HepG2 (cell line): ENCODE measurements at regions not wholly inside any gene's neighbourhood (a gene's known extent, or its start where the extent isn't known, plus 50 kb on each side); places are given as distances from the start of the nearest gene placed in this dataset.

Experiments
- ATAC-seq: fragments of 200-7000 bp; cut with Tn5 transposase; 3 replicates; pipeline ENCODE4 v1.9.1; 2020; ENCODE audit warnings: mild to moderate bottlenecking, moderate library complexity
- BruUV-seq: library from RNA; stranded (reverse); fragments of 400-500 nt; replicated peaks from 2 replicates; lab custom pipeline; 2021; lab: Mats Ljungman, UMichigan
- CTCF ChIA-PET: fragments of 300-600 bp; formaldehyde crosslinking; extraction: SDS; loops from one replicate; lab custom pipeline; 2021; ENCODE audit warnings: low total read pairs, inconsistent platforms, low intra/inter-chr PET ratio; lab: Yijun Ruan, JAX
- POLR2A ChIA-PET: fragments of 350-600 bp; sonication (Branson Sonifier 250); formaldehyde crosslinking; loops from one replicate; lab custom pipeline; 2020; ENCODE audit warnings: antibody characterized with exemption, inconsistent platforms; lab: Yijun Ruan, JAX
- DNase-seq: peaks from one replicate; pipeline ENCODE4 v3.0.0-alpha.2; 2015; ENCODE audit warnings: low spot score
- FAIRE-seq: peaks from 3 replicates; lab custom pipeline; 2011; peaks lifted over from hg19 to GRCh38; lab: Jason Lieb, UNC
- H2AFZ ChIP-seq: one replicate; pipeline ENCODE4 v1.6.1; 2011; ENCODE audit warnings: low read length, inconsistent platforms
- H3K27ac ChIP-seq: fragments of 300-600 bp; 3 replicates; pipeline ENCODE4 v1.8.0; 2011; ENCODE audit warnings: mixed run types, mild to moderate bottlenecking, mixed read lengths, low read length, inconsistent platforms; ENCODE audit not compliant: insufficient read depth; ENCODE audit errors: extremely low read length
- H3K27me3 ChIP-seq, 2 experiments: fragments of 200-600 bp in 1 of 2; 2 replicates in 1 of 2; 3 replicates in 1 of 2; pipeline versions ENCODE4 v1.6.0 to v1.8.0; 2011; ENCODE audit warnings: low read length in 2 of 2, mild to moderate bottlenecking in 2 of 2, moderate library complexity in 2 of 2, inconsistent platforms in 1 of 2; ENCODE audit not compliant: insufficient read depth in 2 of 2, control insufficient read depth in 1 of 2
- H3K36me3 ChIP-seq, 2 experiments: fragments of 200-600 bp in 1 of 2; replicated peaks in 1 of 2; 2 replicates in 1 of 2; 3 replicates in 1 of 2; pipeline versions ENCODE4 v1.5.1 to v1.8.0; 2011; ENCODE audit warnings: low read length in 2 of 2, inconsistent platforms in 1 of 2; ENCODE audit not compliant: insufficient read depth in 2 of 2, control insufficient read depth in 1 of 2
- H3K4me1 ChIP-seq: 2 replicates; pipeline ENCODE4 v1.5.1; 2012; ENCODE audit warnings: low read length, inconsistent platforms; ENCODE audit not compliant: insufficient read depth
- H3K4me2 ChIP-seq: 2 replicates; pipeline ENCODE4 v1.6.0; 2011; ENCODE audit warnings: low read depth, low read length, inconsistent platforms
- H3K4me3 ChIP-seq, 3 experiments: fragments of 200-600 bp in 1 of 3; sonication (generic), shearing (Covaris generic) in 1 of 3; replicated peaks in 1 of 3; 2 replicates each; pipeline ENCODE4 v1.5.1; 2011 to 2016; ENCODE audit warnings: low read length in 3 of 3, inconsistent platforms in 2 of 3, low read depth in 2 of 3, mild to moderate bottlenecking in 2 of 3, control low read depth in 1 of 3, mixed read lengths in 1 of 3; ENCODE audit not compliant: insufficient read depth in 1 of 3
- H3K79me2 ChIP-seq: one replicate; pipeline ENCODE4 v1.6.1; 2011; ENCODE audit warnings: low read length, inconsistent platforms; ENCODE audit not compliant: insufficient read depth
- H3K9ac ChIP-seq: 2 replicates; pipeline ENCODE4 v1.6.0; 2011; ENCODE audit warnings: mild to moderate bottlenecking, low read depth, low read length, inconsistent platforms; ENCODE audit not compliant: insufficient read depth
- H3K9me3 ChIP-seq: 2 replicates; pipeline ENCODE4 v1.5.1; 2012; ENCODE audit warnings: mild to moderate bottlenecking, low read length
- H4K20me1 ChIP-seq: 2 replicates; pipeline ENCODE4 v1.6.0; 2011; ENCODE audit warnings: inconsistent platforms, mild to moderate bottlenecking, low read length, moderate library complexity; ENCODE audit not compliant: insufficient read depth
- ARHGAP35 ChIP-seq: sonication (generic); formaldehyde crosslinking; IDR thresholded peaks from 2 replicates; pipeline ENCODE4 v1.9.0; 2022; ENCODE audit warnings: mild to moderate bottlenecking, inconsistent platforms, moderate library complexity, missing genetic modification reagents, borderline replicate concordance
- ATAD3A ChIP-seq: sonication (generic); formaldehyde crosslinking; IDR thresholded peaks from 2 replicates; pipeline ENCODE4 v1.4.0; 2020; ENCODE audit warnings: missing genetic modification reagents
- CBFB ChIP-seq: sonication (generic); formaldehyde crosslinking; IDR thresholded peaks from 2 replicates; pipeline ENCODE4 v1.4.0; 2020; ENCODE audit warnings: missing genetic modification reagents
- E2F2 ChIP-seq: sonication (generic); formaldehyde crosslinking; IDR thresholded peaks from 2 replicates; pipeline ENCODE4 v1.4.0; 2020; ENCODE audit warnings: missing genetic modification reagents, borderline replicate concordance
- GMEB2 ChIP-seq: IDR thresholded peaks from 2 replicates; pipeline ENCODE4 v1.6.1; 2016; ENCODE audit warnings: missing biosample characterization, missing genetic modification reagents, low read depth
- HMG20A ChIP-seq: IDR thresholded peaks from 2 replicates; pipeline ENCODE4 v1.6.1; 2016; ENCODE audit warnings: borderline replicate concordance
- MBD4 ChIP-seq: IDR thresholded peaks from 2 replicates; pipeline ENCODE4 v1.6.1; 2012; ENCODE audit warnings: low read length, inconsistent platforms, borderline replicate concordance
- RNF219 ChIP-seq: sonication (generic); formaldehyde crosslinking; IDR thresholded peaks from 2 replicates; pipeline ENCODE4 v1.5.0; 2020; ENCODE audit warnings: mild to moderate bottlenecking, missing genetic modification reagents
- THAP8 ChIP-seq: sonication (generic); formaldehyde crosslinking; IDR thresholded peaks from 2 replicates; pipeline ENCODE4 v1.5.1; 2020; ENCODE audit warnings: missing genetic modification reagents, mild to moderate bottlenecking, borderline replicate concordance
- ZNF101 ChIP-seq: sonication (generic); formaldehyde crosslinking; IDR thresholded peaks from 2 replicates; pipeline ENCODE4 v1.4.0; 2020; ENCODE audit warnings: mild to moderate bottlenecking, low read depth, missing genetic modification reagents, borderline replicate concordance
- ZNF432 ChIP-seq: sonication (generic); formaldehyde crosslinking; IDR thresholded peaks from 2 replicates; pipeline ENCODE4 v1.5.0; 2020; ENCODE audit warnings: missing genetic modification reagents, mild to moderate bottlenecking, borderline replicate concordance
- ZNF569 ChIP-seq: sonication (generic); formaldehyde crosslinking; IDR thresholded peaks from 2 replicates; pipeline ENCODE4 v1.5.0; 2020; ENCODE audit warnings: mild to moderate bottlenecking, missing genetic modification reagents, moderate library complexity, borderline replicate concordance
- ZNF589 ChIP-seq: sonication (generic); formaldehyde crosslinking; conservative IDR thresholded peaks from 2 replicates; pipeline ENCODE4 v1.8.0; 2022; ENCODE audit warnings: mild to moderate bottlenecking, moderate library complexity, missing genetic modification reagents
- ZNF768 ChIP-seq: sonication (generic); formaldehyde crosslinking; IDR thresholded peaks from 2 replicates; pipeline ENCODE4 v1.4.0; 2020; ENCODE audit warnings: missing genetic modification reagents
- ZNF800 ChIP-seq: sonication (generic); formaldehyde crosslinking; IDR thresholded peaks from 2 replicates; pipeline ENCODE4 v1.4.0; 2020; ENCODE audit warnings: missing genetic modification reagents
- WGBS: methylation state at CpG from one replicate; pipeline ENCODE4 v1.1.6; 2017; ENCODE audit warnings: low lambda C conversion rate; 5-methylcytosine and 5-hydroxymethylcytosine counted together
- in situ Hi-C: cut with HindIII; loops from 2 replicates; pipeline ENCODE4 v1.10.0; 2017; ENCODE audit warnings: low pct_unique_long_range_greater_than_20kb; ENCODE audit not compliant: extremely low pct_ligation_motif_present
- intact Hi-C: fragments of 100-400 bp; cut with micrococcal nuclease; formaldehyde crosslinking; loops from one replicate; pipeline ENCODE4 v1.10.0; 2022; ENCODE audit not compliant: unreplicated experiment

GRCh38 chr14:76698191-76698590, 63.1 kb upstream of the VASH1 start (continued):
- no peak for TF ChIP-seq ZNF101 (CRISPR knock-in tag)
- no peak for TF ChIP-seq ZNF589 (CRISPR knock-in tag)

GRCh38 chr14:76698631-76699030, 62.6 kb upstream of the VASH1 start:
- no peak for ATAC-seq
- TF ChIP-seq RNF219 (CRISPR knock-in tag), result no peak
- TF ChIP-seq GMEB2 (CRISPR knock-in tag), result no peak
- TF ChIP-seq HMG20A (CRISPR knock-in tag), result no peak
- no peak for TF ChIP-seq ATAD3A (CRISPR knock-in tag)
- TF ChIP-seq ZNF768 (CRISPR knock-in tag), result no peak
- no peak for TF ChIP-seq CBFB
- TF ChIP-seq MBD4, result no peak
- no peak for TF ChIP-seq ZNF432 (CRISPR knock-in tag)
- TF ChIP-seq ZNF569 (CRISPR knock-in tag), result no peak
- no peak for TF ChIP-seq ARHGAP35 (CRISPR knock-in tag)
- TF ChIP-seq ZNF800 (CRISPR knock-in tag), result no peak
- TF ChIP-seq E2F2, result no peak
- TF ChIP-seq THAP8, result no peak

More at GRCh38 chr14:76698631-76699030, 62.6 kb upstream of the VASH1 start:
- Histone ChIP-seq H3K9ac (no peak overlapping the region), H3K27ac (no peak overlapping the region), H3K79me2 (no peaks in the 10 kb centered on the region), H3K27me3 (peaks cover 0 to 8% of the 10 kb centered on the region in 2 experiments; a peak in 2 of 5 replicates), H3K4me3 (no peak overlapping the region), H3K4me2 (no peak overlapping the region), H3K4me1 (peaks cover 9% of the 10 kb centered on the region; the same call in 1 of the 2 replicates), H4K20me1 (no peaks in the 10 kb centered on the region), H3K9me3 (no peaks in the 10 kb centered on the region), H3K36me3 (no peaks in the 10 kb centered on the region), H2AFZ (no peak overlapping the region)
- WGBS, result 55% methylated on average over 3 of the region's 3 CpGs
- FAIRE-seq (no peak), DNase-seq (no peak)
- BruUV-seq, result no TSS peak
- in situ Hi-C loops, result no loop called here
- ChIA-PET POLR2A (no interaction called here), CTCF (no interaction called here)
- intact Hi-C loops, result no loop called here
